ENCODE measurements at regions not wholly inside any gene's neighbourhood (a gene's known extent, or its start where the extent isn't known, plus 50 kb on each side); places are given as distances from the start of the nearest gene placed in this dataset.

GRCh38 chr15:60130821-60131220 is 126.7 kb downstream of the FOXB1 start:
- in situ Hi-C loops (cut with HindIII; ENCODE audit: low sequenced_read_pairs): no loop called here

- in situ Hi-C loops (cut with HindIII; ENCODE audit: low sequenced_read_pairs): no loop called here
These were observed 130.5 kb downstream of the FOXB1 start for GRCh38 chr15:60134609-60135008.

GRCh38 chr15:60135961-60136360 is 131.8 kb downstream of the FOXB1 start:
- in situ Hi-C loops (cut with HindIII; ENCODE audit: low sequenced_read_pairs): no loop called here

- in situ Hi-C loops (cut with HindIII; ENCODE audit: low sequenced_read_pairs): no loop called here
These were observed 133.7 kb downstream of the FOXB1 start for GRCh38 chr15:60137711-60138396.

GRCh38 chr15:60138397-60138968 is 134.4 kb downstream of the FOXB1 start:
- in situ Hi-C loops (cut with HindIII; ENCODE audit: low sequenced_read_pairs): no loop called here

- in situ Hi-C loops (cut with HindIII; ENCODE audit: low sequenced_read_pairs): no loop called here
These were observed 148.3 kb downstream of the FOXB1 start for GRCh38 chr15:60152386-60152785.

GRCh38 chr15:60154764-60155325 is 150.7 kb downstream of the FOXB1 start:
- in situ Hi-C loops (cut with HindIII; ENCODE audit: low sequenced_read_pairs): no loop called here

GRCh38 chr15:60155661-60156060 is 151.6 kb downstream of the FOXB1 start:
- in situ Hi-C loops (cut with HindIII; ENCODE audit: low sequenced_read_pairs): no loop called here

GRCh38 chr15:60160909-60161308 is 156.8 kb downstream of the FOXB1 start:
- in situ Hi-C loops (cut with HindIII; ENCODE audit: low sequenced_read_pairs): no loop called here

- in situ Hi-C loops (cut with HindIII; ENCODE audit: low sequenced_read_pairs): no loop called here
These were observed 157.6 kb downstream of the FOXB1 start for GRCh38 chr15:60161704-60162103.

GRCh38 chr15:60162251-60162967 is 158.3 kb downstream of the FOXB1 start:
- in situ Hi-C loops (cut with HindIII; ENCODE audit: low sequenced_read_pairs): no loop called here

- in situ Hi-C loops (cut with HindIII; ENCODE audit: low sequenced_read_pairs): no loop called here
These were observed 158.9 kb downstream of the FOXB1 start for GRCh38 chr15:60162968-60163355.

GRCh38 chr15:60165111-60165510 is 161.0 kb downstream of the FOXB1 start:
- in situ Hi-C loops (cut with HindIII; ENCODE audit: low sequenced_read_pairs): no loop called here

GRCh38 chr15:60172143-60172542 is 168.0 kb downstream of the FOXB1 start:
- in situ Hi-C loops (cut with HindIII; ENCODE audit: low sequenced_read_pairs): no loop called here

- in situ Hi-C loops (cut with HindIII; ENCODE audit: low sequenced_read_pairs): loop anchor here (10.0 kb wide), 1 partner anchor 315 kb away; no protein-coding TSS in a partner anchor
These were observed 175.8 kb downstream of the FOXB1 start for GRCh38 chr15:60179786-60180391.

- in situ Hi-C loops (cut with HindIII; ENCODE audit: low sequenced_read_pairs): loop anchor here (10.0 kb wide), 1 partner anchor 317 kb away; no protein-coding TSS in a partner anchor
These were observed 177.8 kb downstream of the FOXB1 start for GRCh38 chr15:60181957-60182356.

- in situ Hi-C loops (cut with HindIII; ENCODE audit: low sequenced_read_pairs): loop anchor here (10.0 kb wide), 1 partner anchor 319 kb away; no protein-coding TSS in a partner anchor
These were observed 179.3 kb downstream of the FOXB1 start for GRCh38 chr15:60183366-60183765.

GRCh38 chr15:60184579-60184978 is 180.5 kb downstream of the FOXB1 start:
- in situ Hi-C loops (cut with HindIII; ENCODE audit: low sequenced_read_pairs): loop anchor here (10.0 kb wide), 1 partner anchor 320 kb away; no protein-coding TSS in a partner anchor

- in situ Hi-C loops (cut with HindIII; ENCODE audit: low sequenced_read_pairs): no loop called here
These were observed 186.9 kb downstream of the FOXB1 start for GRCh38 chr15:60191016-60191415.

GRCh38 chr15:60191821-60192220 is 187.7 kb downstream of the FOXB1 start:
- in situ Hi-C loops (cut with HindIII; ENCODE audit: low sequenced_read_pairs): no loop called here

GRCh38 chr15:60195611-60196010 is 191.5 kb downstream of the FOXB1 start:
- in situ Hi-C loops (cut with HindIII; ENCODE audit: low sequenced_read_pairs): no loop called here
